Psoas muscle (tissue), 7 donors: ENCODE measurements at regions not wholly inside any gene's neighbourhood (a gene's known extent, or its start where the extent isn't known, plus 50 kb on each side); places are given as distances from the start of the nearest gene placed in this dataset.

Experiments
- ATAC-seq, 4 donors: fragments of 200-7000 bp; cut with Tn5 transposase; one replicate each; pipeline ENCODE4 v1.9.1; 2020; ENCODE audit warnings: moderate library complexity in 3 of 4, mild to moderate bottlenecking in 2 of 4
- DNase-seq, 2 donors: peaks; one replicate each; pipeline ENCODE4 v3.0.0-alpha.2; 2020
- H3K27ac ChIP-seq: fragments of 200-600 bp; one replicate; pipeline ENCODE4 v1.8.0; 2022
- H3K27me3 ChIP-seq, 3 donors: fragments of 200-600 bp in 1 of 3; one replicate each; pipeline versions ENCODE4 v1.6.1 to v1.8.0; 2013 to 2022; ENCODE audit warnings: low read length in 2 of 3, mild to moderate bottlenecking in 2 of 3, moderate library complexity in 1 of 3; ENCODE audit not compliant: insufficient read depth in 3 of 3
- H3K36me3 ChIP-seq, 2 donors: fragments of 200-600 bp in 1 of 2; one replicate each; pipeline versions ENCODE4 v1.6.1 to v1.8.0; 2013 to 2022; ENCODE audit warnings: low read depth in 1 of 2, mild to moderate bottlenecking in 1 of 2, moderate library complexity in 1 of 2; ENCODE audit not compliant: insufficient read depth in 1 of 2
- H3K4me1 ChIP-seq: fragments of 200-600 bp; one replicate; pipeline ENCODE4 v1.8.0; 2022
- H3K4me3 ChIP-seq: fragments of 200-600 bp; one replicate; pipeline ENCODE4 v1.8.0; 2022; ENCODE audit warnings: mild to moderate bottlenecking
- H3K9me3 ChIP-seq: fragments of 200-600 bp; one replicate; pipeline ENCODE4 v1.8.0; 2022
- CTCF ChIP-seq: fragments of 200-600 bp; IDR thresholded peaks from one replicate; pipeline ENCODE4 v1.8.0; 2022; ENCODE audit warnings: antibody characterized with exemption
- WGBS, 3 donors: extraction: QIAGEN DNeasy Blood & Tissue Kit; methylation state at CpG; one replicate each; pipeline versions ENCODE4 v1.1.6 to v1.1.7; 2013; 5-methylcytosine and 5-hydroxymethylcytosine counted together
- intact Hi-C, 2 donors: fragments of 100-400 bp; cut with DNase I; formaldehyde crosslinking; loops; one replicate each; pipeline versions ENCODE4 v1.11.0 to v1.14.2; 2022
- donor health status: healthy with polysubstance abuse.
- donor health status: DM: no; HTN: no; CAD: no; lungs with moderate emphysema.
- donor health status: Bipolar disorder and iron deficiency.
- donor health status: healthy.
- donor health status: DM: yes; HTN: yes; CAD: no.
- donor health status: DM: no; HTN: no; CAD: no.
- donor health status: DM: yes; HTN: yes; CAD: no.

GRCh38 chr2:38427054-38427453 lies 50.0 kb upstream of the ATL2 start:
- TF ChIP-seq CTCF = no peak
- Histone ChIP-seq H3K4me3 (no peak overlapping the region), H3K36me3 (no peaks in the 10 kb centered on the region), H3K4me1 (no peaks in the 10 kb centered on the region), H3K27ac (no peak overlapping the region), H3K27me3 (no peaks in the 10 kb centered on the region), H3K9me3 (no peaks in the 10 kb centered on the region)
- DNase-seq (no peak), ATAC-seq (no peak)
- intact Hi-C loops = no loop called here
- 58 to 71% (median 69%) methylated on average over 5 of the region's 5 CpGs for WGBS, 3 donors
